IMR-90 (cell line): ENCODE measurements at regions not wholly inside any gene's neighbourhood (a gene's known extent, or its start where the extent isn't known, plus 50 kb on each side); places are given as distances from the start of the nearest gene placed in this dataset.

Source experiments
- ATAC-seq: fragments of 200-7000 bp; cut with Tn5 transposase; 2 replicates; pipeline ENCODE4 v1.9.1; 2020; ENCODE audit warnings: low read depth, mild to moderate bottlenecking, moderate library complexity
- BruUV-seq: library from RNA; stranded (reverse); fragments of 400-500 nt; replicated peaks from 2 replicates; lab custom pipeline; 2021; lab: Mats Ljungman, UMichigan
- CTCF ChIA-PET: fragments of 300-600 bp; formaldehyde crosslinking; extraction: SDS; loops from one replicate; lab custom pipeline; 2021; ENCODE audit warnings: antibody characterized with exemption; lab: Yijun Ruan, JAX
- POLR2A ChIA-PET: fragments of 300-600 bp; sonication (Branson Sonifier 250); formaldehyde crosslinking; loops from one replicate; lab custom pipeline; 2022; ENCODE audit warnings: antibody characterized with exemption; ENCODE audit not compliant: unreplicated experiment; lab: Charles Lee
- DNase-seq: peaks from one replicate; pipeline ENCODE4 v3.0.0; 2013
- H2AFZ ChIP-seq: replicated peaks from 2 replicates; pipeline ENCODE3; 2013; ENCODE audit warnings: low read length, mild to moderate bottlenecking; ENCODE audit not compliant: poor library complexity
- H2AK5ac ChIP-seq: 2 replicates; pipeline ENCODE4 v1.6.1; 2013; ENCODE audit warnings: low read depth, low read length, inconsistent platforms
- H2AK9ac ChIP-seq: replicated peaks from 2 replicates; pipeline ENCODE3; 2013; ENCODE audit warnings: mild to moderate bottlenecking, low read depth, low read length, moderate library complexity; ENCODE audit not compliant: poor library complexity
- H2BK120ac ChIP-seq: 2 replicates; pipeline ENCODE4 v1.6.1; 2013; ENCODE audit warnings: low read depth, low read length, inconsistent platforms
- H2BK15ac ChIP-seq: 3 replicates; pipeline ENCODE4 v1.6.1; 2013; ENCODE audit warnings: low read depth, low read length, inconsistent platforms
- H2BK20ac ChIP-seq: 2 replicates; pipeline ENCODE4 v1.6.1; 2013; ENCODE audit warnings: low read depth, mild to moderate bottlenecking, inconsistent platforms, low read length, moderate library complexity
- H2BK5ac ChIP-seq: 2 replicates; pipeline ENCODE4 v1.6.1; 2013; ENCODE audit warnings: mild to moderate bottlenecking, low read depth, low read length, inconsistent platforms; ENCODE audit not compliant: poor library complexity, severe bottlenecking
- H3K14ac ChIP-seq: replicated peaks from 2 replicates; pipeline ENCODE4 v1.6.1; 2013; ENCODE audit warnings: low read depth, low read length, inconsistent platforms
- H3K18ac ChIP-seq: 2 replicates; pipeline ENCODE4 v1.6.1; 2013; ENCODE audit warnings: low read depth, low read length, control low read depth
- H3K23ac ChIP-seq: 2 replicates; pipeline ENCODE4 v1.6.1; 2013; ENCODE audit warnings: low read depth, low read length, inconsistent platforms
- H3K27ac ChIP-seq: 2 replicates; pipeline ENCODE4 v1.5.1; 2013; ENCODE audit warnings: mild to moderate bottlenecking, control low read depth, low read length; ENCODE audit not compliant: insufficient read depth
- H3K27me3 ChIP-seq: 2 replicates; pipeline ENCODE4 v1.6.1; 2013; ENCODE audit warnings: low read length; ENCODE audit not compliant: control insufficient read depth, insufficient read depth
- H3K36me3 ChIP-seq: 2 replicates; pipeline ENCODE4 v1.6.1; 2013; ENCODE audit warnings: low read length, mixed read lengths; ENCODE audit not compliant: control insufficient read depth, insufficient read depth
- H3K4ac ChIP-seq: 2 replicates; pipeline ENCODE4 v1.6.1; 2013; ENCODE audit warnings: low read depth, low read length, inconsistent platforms
- H3K4me1 ChIP-seq: 2 replicates; pipeline ENCODE4 v1.6.1; 2013; ENCODE audit warnings: low read length, mixed read lengths; ENCODE audit not compliant: control insufficient read depth, insufficient read depth
- H3K4me2 ChIP-seq: 2 replicates; pipeline ENCODE4 v1.6.1; 2013; ENCODE audit warnings: low read depth, mild to moderate bottlenecking, control low read depth, low read length, moderate library complexity
- H3K4me3 ChIP-seq: 2 replicates; pipeline ENCODE4 v1.5.1; 2013; ENCODE audit warnings: low read depth, mild to moderate bottlenecking, control low read depth, low read length, moderate library complexity; ENCODE audit not compliant: insufficient read depth
- H3K56ac ChIP-seq: 2 replicates; pipeline ENCODE4 v1.6.1; 2013; ENCODE audit warnings: low read length, inconsistent platforms; ENCODE audit not compliant: insufficient read depth; ENCODE audit errors: extremely low read depth
- H3K79me1 ChIP-seq, 2 experiments: 2 replicates each; pipeline ENCODE4 v1.6.1; 2013; ENCODE audit warnings: low read length in 2 of 2, inconsistent platforms in 1 of 2, low read depth in 1 of 2
- H3K9ac ChIP-seq: 2 replicates; pipeline ENCODE4 v1.6.1; 2013; ENCODE audit warnings: low read depth, low read length, control low read depth
- H3K9me1 ChIP-seq: 2 replicates; pipeline ENCODE4 v1.6.1; 2013; ENCODE audit warnings: low read length, inconsistent platforms; ENCODE audit not compliant: insufficient read depth
- H3K9me3 ChIP-seq: 2 replicates; pipeline ENCODE4 v1.6.1; 2013; ENCODE audit warnings: low read length; ENCODE audit not compliant: control insufficient read depth, insufficient read depth
- H4K20me1 ChIP-seq: 2 replicates; pipeline ENCODE4 v1.6.1; 2013; ENCODE audit warnings: low read length, inconsistent platforms; ENCODE audit not compliant: insufficient read depth
- H4K5ac ChIP-seq: 2 replicates; pipeline ENCODE4 v1.6.1; 2013; ENCODE audit warnings: mild to moderate bottlenecking, low read depth, low read length, control low read depth
- H4K8ac ChIP-seq, 2 experiments: 2 replicates each; pipeline ENCODE4 v1.6.1; 2013; ENCODE audit warnings: low read depth in 2 of 2, low read length in 2 of 2, control low read depth in 1 of 2, inconsistent platforms in 1 of 2
- H4K91ac ChIP-seq: 2 replicates; pipeline ENCODE4 v1.6.1; 2013; ENCODE audit warnings: low read depth, low read length, inconsistent platforms; ENCODE audit not compliant: insufficient read depth
- BHLHE40 ChIP-seq: fragments of 150-350 bp; IDR thresholded peaks from 2 replicates; pipeline ENCODE4 v1.6.1; 2016; ENCODE audit warnings: mild to moderate bottlenecking, low read depth, low read length
- CEBPB ChIP-seq: IDR thresholded peaks from 2 replicates; pipeline ENCODE4 v1.6.1; 2012; ENCODE audit warnings: low read depth, low read length, improper control_type of control experiment
- CTCF ChIP-seq: conservative IDR thresholded peaks from 2 replicates; pipeline ENCODE4 v1.5.1; 2012; ENCODE audit warnings: mild to moderate bottlenecking, low read depth, low read length, improper control_type of control experiment
- ELK1 ChIP-seq: fragments of 150-350 bp; IDR thresholded peaks from 2 replicates; pipeline ENCODE4 v1.6.1; 2016; ENCODE audit warnings: low read depth, mild to moderate bottlenecking, low read length, moderate library complexity, borderline replicate concordance
- FOS ChIP-seq: fragments of 150-350 bp; IDR thresholded peaks from 2 replicates; pipeline ENCODE4 v1.6.1; 2016; ENCODE audit warnings: low read depth, low read length
- MAFK ChIP-seq: IDR thresholded peaks from 2 replicates; pipeline ENCODE4 v1.6.1; 2012; ENCODE audit warnings: low read depth, low read length, improper control_type of control experiment
- MAZ ChIP-seq: IDR thresholded peaks from 2 replicates; pipeline ENCODE4 v1.6.1; 2012; ENCODE audit warnings: low read depth, mild to moderate bottlenecking, low read length, improper control_type of control experiment, moderate library complexity, borderline replicate concordance
- MXI1 ChIP-seq: IDR thresholded peaks from 2 replicates; pipeline ENCODE4 v1.6.1; 2012; ENCODE audit warnings: low read depth, mild to moderate bottlenecking, low read length, moderate library complexity, borderline replicate concordance
- POLR2A ChIP-seq: IDR thresholded peaks from 2 replicates; pipeline ENCODE4 v1.6.1; 2012; ENCODE audit warnings: mild to moderate bottlenecking, low read depth, low read length
- RAD21 ChIP-seq: IDR thresholded peaks from 2 replicates; pipeline ENCODE4 v1.6.1; 2012; ENCODE audit warnings: low read length, improper control_type of control experiment
- RFX5 ChIP-seq: IDR thresholded peaks from 2 replicates; pipeline ENCODE4 v1.8.0; 2012; ENCODE audit warnings: low read depth, mild to moderate bottlenecking, low read length, moderate library complexity
- SMC3 ChIP-seq: fragments of 150-350 bp; IDR thresholded peaks from 2 replicates; pipeline ENCODE4 v1.6.1; 2016; ENCODE audit warnings: low read depth, mild to moderate bottlenecking, antibody characterized with exemption, low read length, moderate library complexity
- USF2 ChIP-seq: fragments of 150-350 bp; IDR thresholded peaks from 2 replicates; pipeline ENCODE4 v1.6.1; 2017; ENCODE audit warnings: mild to moderate bottlenecking, antibody characterized with exemption, low read length, low read depth
- WGBS, 2 experiments: methylation state at CpG; one replicate each; pipeline versions ENCODE4 v1.1.5 to v1.1.7; 2013; ENCODE audit warnings: missing lambda C conversion rate in 2 of 2; ENCODE audit not compliant: insufficient read length in 1 of 2; ENCODE audit errors: extremely low coverage in 2 of 2; 5-methylcytosine and 5-hydroxymethylcytosine counted together
- dilution Hi-C: fragments of 300-500 bp; cut with HindIII; formaldehyde crosslinking; loops from one replicate; pipeline ENCODE4 v1.14.3; 2018; ENCODE audit warnings: low sequenced_read_pairs; ENCODE audit not compliant: unreplicated experiment
- in situ Hi-C: fragments of 300-500 bp; cut with MboI; formaldehyde crosslinking; loops from 3 replicates; pipeline ENCODE4 v1.14.3; 2019; ENCODE audit warnings: low sequenced_read_pairs, inconsistent platforms, mixed read lengths
- intact Hi-C: fragments of 100-400 bp; cut with micrococcal nuclease; formaldehyde crosslinking; loops from 2 replicates; pipeline ENCODE4 v1.10.0; 2022

- in situ Hi-C loops: no loop called here
- Histone ChIP-seq H3K4ac (no peak overlapping the region), H3K9me3 (no peaks in the 10 kb centered on the region), H4K5ac (no peak overlapping the region), H3K27me3 (no peaks in the 10 kb centered on the region), H3K79me1 (no peaks in the 10 kb centered on the region), H3K4me3 (no peak overlapping the region), H2AK9ac (no peak overlapping the region), H2BK20ac (no peak overlapping the region), H3K18ac (no peak overlapping the region), H3K27ac (no peak overlapping the region), H3K14ac (no peak overlapping the region), H2BK120ac (no peak overlapping the region), H2AK5ac (no peak overlapping the region), H2BK5ac (no peak overlapping the region), H3K4me2 (no peak overlapping the region), H3K9me1 (no peaks in the 10 kb centered on the region), H3K4me1 (no peaks in the 10 kb centered on the region), H3K23ac (no peak overlapping the region), H3K36me3 (no peaks in the 10 kb centered on the region), H4K20me1 (no peaks in the 10 kb centered on the region), H4K91ac (no peak overlapping the region), H2AFZ (no peak overlapping the region), H4K8ac (no peak overlapping the region), H3K56ac (no peak overlapping the region), H3K9ac (no peak overlapping the region), H2BK15ac (no peak overlapping the region)
- no peak for TF ChIP-seq MXI1
- TF ChIP-seq CEBPB: no peak
- no peak for TF ChIP-seq RFX5
- TF ChIP-seq POLR2A: no peak
- TF ChIP-seq BHLHE40: no peak
- no peak for TF ChIP-seq SMC3
- TF ChIP-seq USF2: no peak
- no peak for TF ChIP-seq FOS
- no peak for TF ChIP-seq MAZ
- no peak for TF ChIP-seq RAD21
- TF ChIP-seq CTCF: no peak
- TF ChIP-seq ELK1: no peak
- TF ChIP-seq MAFK: no peak
- WGBS, 2 experiments: 89% methylated on average over 1 of the region's 3 CpGs; no CpG with 5 or more reads in 1 of the 2 experiments
- ChIA-PET POLR2A (no interaction called here), CTCF (no interaction called here)
- DNase-seq (no peak), ATAC-seq (no peak)
- dilution Hi-C loops: no loop called here
- no TSS peak for BruUV-seq
- intact Hi-C loops: no loop called here
Measured at GRCh38 chr20:6671829-6672228, 95.7 kb upstream of the BMP2 start.
